Medulla oblongata (tissue), 1 donor: ENCODE measurements at regions not wholly inside any gene's neighbourhood (a gene's known extent, or its start where the extent isn't known, plus 50 kb on each side); places are given as distances from the start of the nearest gene placed in this dataset.
"Not testable (repeated sequence)": the region's sequence is repeated elsewhere in the genome, so short reads cannot be mapped to it uniquely, and the experiment has no call there.

ENCODE experiments used
- DNase-seq: peaks from one replicate; pipeline ENCODE4 v3.0.0-alpha.2; 2015; ENCODE audit errors: extremely low spot score

GRCh38 chr1:233435622-233436021 lies 108.1 kb downstream of the MAP3K21 start:
- DNase-seq = no peak

- no peak for DNase-seq
These were observed 112.2 kb downstream of the MAP3K21 start for GRCh38 chr1:233439721-233440120.

- peak; percentile 74 for DNase-seq
These were observed 113.5 kb downstream of the MAP3K21 start for GRCh38 chr1:233440951-233441401.

GRCh38 chr1:233442026-233442780 lies 114.7 kb downstream of the MAP3K21 start:
- no peak for DNase-seq

GRCh38 chr1:233443040-233443760 lies 115.7 kb downstream of the MAP3K21 start:
- DNase-seq = no peak

- DNase-seq = no peak
These were observed 117.0 kb downstream of the MAP3K21 start for GRCh38 chr1:233444484-233444883.

- DNase-seq = no peak
These were observed 118.2 kb downstream of the MAP3K21 start for GRCh38 chr1:233445737-233446136.

GRCh38 chr1:233446935-233447334 lies 119.4 kb downstream of the MAP3K21 start:
- DNase-seq = no peak

- no peak for DNase-seq
These were observed 120.7 kb downstream of the MAP3K21 start for GRCh38 chr1:233448109-233448689.

GRCh38 chr1:233452724-233453123 lies 125.2 kb downstream of the MAP3K21 start:
- DNase-seq = no peak

- no peak for DNase-seq
These were observed 126.1 kb downstream of the MAP3K21 start for GRCh38 chr1:233453433-233454200.

- no peak for DNase-seq
These were observed 132.0 kb downstream of the MAP3K21 start for GRCh38 chr1:233459470-233459945.

- DNase-seq = no peak
These were observed 132.4 kb downstream of the MAP3K21 start for GRCh38 chr1:233459968-233460367.

- no peak for DNase-seq
These were observed 133.2 kb downstream of the MAP3K21 start for GRCh38 chr1:233460692-233461091.

- no peak for DNase-seq
These were observed 134.3 kb downstream of the MAP3K21 start for GRCh38 chr1:233461847-233462246.

- DNase-seq = no peak
These were observed 135.8 kb downstream of the MAP3K21 start for GRCh38 chr1:233463333-233463732.

- DNase-seq = no peak
These were observed 138.3 kb downstream of the MAP3K21 start for GRCh38 chr1:233465745-233466343.

GRCh38 chr1:233470741-233471499 lies 143.0 kb upstream of the KCNK1 start:
- DNase-seq = no peak

- DNase-seq = not testable (repeated sequence)
These were observed 142.1 kb upstream of the KCNK1 start for GRCh38 chr1:233471851-233472250.

GRCh38 chr1:233472796-233473195 lies 141.1 kb upstream of the KCNK1 start:
- not testable (repeated sequence) for DNase-seq
